HG03460 (cell line): ENCODE measurements at regions not wholly inside any gene's neighbourhood (a gene's known extent, or its start where the extent isn't known, plus 50 kb on each side); places are given as distances from the start of the nearest gene placed in this dataset.
"Not testable (repeated sequence)": the region's sequence is repeated elsewhere in the genome, so short reads cannot be mapped to it uniquely, and the experiment has no call there.

ENCODE experiments used
- ATAC-seq: cut with Tn5 transposase; IDR thresholded peaks from one replicate; pipeline ENCODE4 v1.9.1; 2021; ENCODE audit not compliant: unreplicated experiment

- ATAC-seq, result no peak
These were observed 541.5 kb downstream of the AMY1C start for GRCh38 chr1:104291156-104291555.

- no peak for ATAC-seq
These were observed 544.6 kb downstream of the AMY1C start for GRCh38 chr1:104294259-104294658.

- ATAC-seq, result no peak
These were observed 545.8 kb downstream of the AMY1C start for GRCh38 chr1:104295511-104295910.

- ATAC-seq, result no peak
These were observed 560.0 kb downstream of the AMY1C start for GRCh38 chr1:104309673-104310072.

- ATAC-seq, result no peak
These were observed 566.1 kb downstream of the AMY1C start for GRCh38 chr1:104315823-104316222.

GRCh38 chr1:104322131-104322530, 572.4 kb downstream of the AMY1C start:
- no peak for ATAC-seq

- ATAC-seq, result no peak
These were observed 579.6 kb downstream of the AMY1C start for GRCh38 chr1:104329278-104329677.

GRCh38 chr1:104331763-104332162, 582.1 kb downstream of the AMY1C start:
- ATAC-seq, result no peak

- ATAC-seq, result not testable (repeated sequence)
These were observed 588.2 kb downstream of the AMY1C start for GRCh38 chr1:104337927-104338326.

GRCh38 chr1:104341944-104342343, 592.2 kb downstream of the AMY1C start:
- no peak for ATAC-seq

- no peak for ATAC-seq
These were observed 598.6 kb downstream of the AMY1C start for GRCh38 chr1:104348277-104348676.

GRCh38 chr1:104353580-104353979, 603.9 kb downstream of the AMY1C start:
- no peak for ATAC-seq

- no peak for ATAC-seq
These were observed 608.4 kb downstream of the AMY1C start for GRCh38 chr1:104358086-104358485.

GRCh38 chr1:104358621-104359020, 608.9 kb downstream of the AMY1C start:
- no peak for ATAC-seq

GRCh38 chr1:104378414-104378813, 628.7 kb downstream of the AMY1C start:
- ATAC-seq, result no peak

- ATAC-seq, result no peak
These were observed 630.3 kb downstream of the AMY1C start for GRCh38 chr1:104380003-104380402.

- peak; percentile 55 for ATAC-seq
These were observed 638.2 kb downstream of the AMY1C start for GRCh38 chr1:104387716-104388508.

GRCh38 chr1:104392552-104392951, 642.9 kb downstream of the AMY1C start:
- no peak for ATAC-seq

- no peak for ATAC-seq
These were observed 652.5 kb downstream of the AMY1C start for GRCh38 chr1:104402178-104402577.

- ATAC-seq, result no peak
These were observed 654.2 kb downstream of the AMY1C start for GRCh38 chr1:104403883-104404282.

- no peak for ATAC-seq
These were observed 657.0 kb downstream of the AMY1C start for GRCh38 chr1:104406728-104407127.

- no peak for ATAC-seq
These were observed 658.6 kb downstream of the AMY1C start for GRCh38 chr1:104408268-104408667.

GRCh38 chr1:104435255-104435654, 685.6 kb downstream of the AMY1C start:
- ATAC-seq, result no peak
